GM18909 (cell line): ENCODE measurements at regions not wholly inside any gene's neighbourhood (a gene's known extent, or its start where the extent isn't known, plus 50 kb on each side); places are given as distances from the start of the nearest gene placed in this dataset.

ENCODE experiments used
- ATAC-seq: cut with Tn5 transposase; IDR thresholded peaks from one replicate; pipeline ENCODE4 v1.9.1; 2021; ENCODE audit warnings: mild to moderate bottlenecking; ENCODE audit not compliant: unreplicated experiment, poor library complexity

GRCh38 chr1:61533546-61533945, 191.4 kb downstream of the TM2D1 start:
- ATAC-seq = no peak

- no peak for ATAC-seq
Observed at GRCh38 chr1:61531716-61532115, 193.2 kb downstream of the TM2D1 start.

- ATAC-seq = no peak
Observed at GRCh38 chr1:61523893-61524605, 200.9 kb downstream of the TM2D1 start.

- no peak for ATAC-seq
Observed at GRCh38 chr1:61523229-61523628, 201.7 kb downstream of the TM2D1 start.

- ATAC-seq = no peak
Observed at GRCh38 chr1:61520401-61520800, 204.5 kb downstream of the TM2D1 start.

- ATAC-seq = no peak
Observed at GRCh38 chr1:61519631-61520030, 205.3 kb downstream of the TM2D1 start.

GRCh38 chr1:61518670-61519400, 206.1 kb downstream of the TM2D1 start:
- ATAC-seq = no peak

DNA sequence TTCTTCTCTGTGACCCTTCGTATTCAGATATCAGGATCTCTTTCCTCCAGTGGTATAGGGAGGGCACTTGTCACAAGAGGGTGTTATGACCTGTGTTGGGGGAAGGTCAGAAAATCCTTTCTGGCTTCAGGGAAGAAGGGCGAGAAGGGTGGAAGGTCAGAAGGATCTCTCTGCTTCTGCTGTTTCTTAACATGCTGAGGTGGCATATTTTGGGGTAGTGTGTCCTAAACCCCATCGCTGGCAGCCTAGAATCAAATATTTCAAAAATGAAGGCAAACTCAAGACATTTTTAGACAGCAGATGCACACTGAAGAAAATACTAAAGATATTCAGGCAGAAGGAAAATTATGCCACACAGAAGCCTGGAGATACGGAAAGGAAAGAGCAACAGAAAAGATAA, 207.6 kb downstream of the TM2D1 start:
- no peak for ATAC-seq

DNA sequence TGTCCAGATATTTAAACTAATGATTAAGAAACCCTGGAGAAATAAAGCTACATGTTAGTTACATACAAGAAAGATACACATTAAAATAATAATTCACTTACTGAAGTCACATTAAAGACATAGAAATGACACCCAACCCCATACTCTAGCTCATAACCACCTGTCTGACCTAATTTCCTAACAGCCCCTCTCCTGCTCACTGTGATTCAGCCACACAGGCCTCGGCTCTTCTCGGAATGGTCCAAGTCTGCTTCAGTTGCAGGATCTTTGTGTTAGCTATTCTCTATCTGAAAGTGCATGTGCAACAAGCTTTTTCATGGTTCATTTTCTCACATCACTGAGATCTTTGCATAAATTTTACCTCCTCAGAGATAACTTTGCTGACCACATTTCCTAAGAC, 209.8 kb downstream of the TM2D1 start:
- no peak for ATAC-seq
